Uterus (tissue), 3 donors: ENCODE measurements at regions not wholly inside any gene's neighbourhood (a gene's known extent, or its start where the extent isn't known, plus 50 kb on each side); places are given as distances from the start of the nearest gene placed in this dataset.

Experiments used
- DNase-seq, 2 donors: peaks; one replicate each; pipeline ENCODE4 v3.0.0-alpha.2; 2019 to 2020
- H3K27ac ChIP-seq, 2 donors: fragments of 200-600 bp; sonication (generic); 1 replicate in 1 of 2; 2 replicates in 1 of 2; pipeline ENCODE4 v1.5.1; 2016 to 2018
- H3K27me3 ChIP-seq, 2 donors: fragments of 200-600 bp; sonication (generic); one replicate each; pipeline ENCODE4 v1.5.1; 2018 to 2019; ENCODE audit warnings: control low read depth in 1 of 2
- H3K36me3 ChIP-seq, 2 donors: fragments of 200-600 bp; sonication (generic); one replicate each; pipeline ENCODE4 v1.5.1; 2019; ENCODE audit warnings: control low read depth in 1 of 2
- H3K4me1 ChIP-seq, 2 donors: fragments of 200-600 bp; sonication (generic); one replicate each; pipeline ENCODE4 v1.5.1; 2018 to 2019; ENCODE audit warnings: control low read depth in 1 of 2
- H3K4me3 ChIP-seq, 2 donors: fragments of 200-600 bp; sonication (generic); 1 replicate in 1 of 2; 2 replicates in 1 of 2; pipeline ENCODE4 v1.5.1; 2018 to 2019; ENCODE audit warnings: mild to moderate bottlenecking in 1 of 2
- H3K9me3 ChIP-seq, 2 donors: fragments of 200-600 bp; sonication (generic); one replicate each; pipeline ENCODE4 v1.5.1; 2019; ENCODE audit warnings: control low read depth in 1 of 2
- POLR2A ChIP-seq, 2 donors: fragments of 450-650 bp; IDR thresholded peaks; one replicate each; pipeline ENCODE4 v1.6.1; 2016; ENCODE audit warnings: antibody characterized with exemption in 2 of 2, mild to moderate bottlenecking in 1 of 2, moderate library complexity in 1 of 2
- intact Hi-C: fragments of 100-400 bp; cut with DNase I; formaldehyde crosslinking; loops from one replicate; pipeline ENCODE4 v1.15.1; 2023; ENCODE audit warnings: low total_unique reads
- TF ChIP-seq, protein P1 (sequence below), 4 experiments: fragments of 200-600 bp in 2 of 4; fragments of 450-650 bp in 2 of 4; sonication (generic) in 2 of 4; IDR thresholded peaks; one replicate each; pipeline ENCODE4 v1.5.1; 2016 to 2019; ENCODE audit warnings: antibody characterized with exemption in 4 of 4, mild to moderate bottlenecking in 2 of 4, moderate library complexity in 1 of 4
- donor health status: DM: yes; HTN: yes; CAD: no.

DNA sequence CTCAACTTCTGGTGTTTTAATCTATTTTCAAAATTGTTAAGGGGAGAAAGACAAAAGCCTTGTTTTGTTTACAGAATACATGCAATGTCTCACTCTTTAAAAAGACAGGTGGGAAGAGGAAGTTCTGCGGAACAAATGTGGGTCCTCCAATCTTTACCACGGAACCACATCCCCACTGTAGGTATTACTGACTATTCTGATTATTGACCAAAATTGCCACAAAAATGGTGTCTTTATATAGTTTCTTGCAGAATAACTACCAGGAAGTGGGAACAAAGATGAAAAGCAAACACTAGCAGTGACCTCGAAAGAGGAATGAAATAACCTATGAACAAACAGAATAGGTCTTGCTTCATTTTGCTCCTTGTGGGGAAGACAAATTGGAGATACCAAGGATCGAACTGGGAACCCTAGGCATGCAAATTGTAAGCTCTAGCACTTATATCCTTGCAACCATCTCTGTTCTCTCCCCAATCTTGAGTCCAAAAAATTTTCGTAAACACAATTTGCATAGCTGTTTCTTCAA is 106.7 kb downstream of the GPX5 start:
- peaks cover 0 to 21% of the 10 kb centered on the region in 2 donors for H3K27me3 ChIP-seq
- no peak overlapping the region for H3K27ac ChIP-seq
- no peaks in the 10 kb centered on the region for H3K36me3 ChIP-seq
- intact Hi-C loops: no loop called here
- DNase-seq: no peak
- no peaks in the 10 kb centered on the region for H3K9me3 ChIP-seq
- H3K4me3 ChIP-seq: no peak overlapping the region
- no peaks in the 10 kb centered on the region for H3K4me1 ChIP-seq
- no peak for TF ChIP-seq POLR2A (IDR thresholded peaks at IDR 0.05)
- TF ChIP-seq, protein P1, sequence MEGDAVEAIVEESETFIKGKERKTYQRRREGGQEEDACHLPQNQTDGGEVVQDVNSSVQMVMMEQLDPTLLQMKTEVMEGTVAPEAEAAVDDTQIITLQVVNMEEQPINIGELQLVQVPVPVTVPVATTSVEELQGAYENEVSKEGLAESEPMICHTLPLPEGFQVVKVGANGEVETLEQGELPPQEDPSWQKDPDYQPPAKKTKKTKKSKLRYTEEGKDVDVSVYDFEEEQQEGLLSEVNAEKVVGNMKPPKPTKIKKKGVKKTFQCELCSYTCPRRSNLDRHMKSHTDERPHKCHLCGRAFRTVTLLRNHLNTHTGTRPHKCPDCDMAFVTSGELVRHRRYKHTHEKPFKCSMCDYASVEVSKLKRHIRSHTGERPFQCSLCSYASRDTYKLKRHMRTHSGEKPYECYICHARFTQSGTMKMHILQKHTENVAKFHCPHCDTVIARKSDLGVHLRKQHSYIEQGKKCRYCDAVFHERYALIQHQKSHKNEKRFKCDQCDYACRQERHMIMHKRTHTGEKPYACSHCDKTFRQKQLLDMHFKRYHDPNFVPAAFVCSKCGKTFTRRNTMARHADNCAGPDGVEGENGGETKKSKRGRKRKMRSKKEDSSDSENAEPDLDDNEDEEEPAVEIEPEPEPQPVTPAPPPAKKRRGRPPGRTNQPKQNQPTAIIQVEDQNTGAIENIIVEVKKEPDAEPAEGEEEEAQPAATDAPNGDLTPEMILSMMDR (IDR thresholded peaks at IDR 0.05): no peak

DNA sequence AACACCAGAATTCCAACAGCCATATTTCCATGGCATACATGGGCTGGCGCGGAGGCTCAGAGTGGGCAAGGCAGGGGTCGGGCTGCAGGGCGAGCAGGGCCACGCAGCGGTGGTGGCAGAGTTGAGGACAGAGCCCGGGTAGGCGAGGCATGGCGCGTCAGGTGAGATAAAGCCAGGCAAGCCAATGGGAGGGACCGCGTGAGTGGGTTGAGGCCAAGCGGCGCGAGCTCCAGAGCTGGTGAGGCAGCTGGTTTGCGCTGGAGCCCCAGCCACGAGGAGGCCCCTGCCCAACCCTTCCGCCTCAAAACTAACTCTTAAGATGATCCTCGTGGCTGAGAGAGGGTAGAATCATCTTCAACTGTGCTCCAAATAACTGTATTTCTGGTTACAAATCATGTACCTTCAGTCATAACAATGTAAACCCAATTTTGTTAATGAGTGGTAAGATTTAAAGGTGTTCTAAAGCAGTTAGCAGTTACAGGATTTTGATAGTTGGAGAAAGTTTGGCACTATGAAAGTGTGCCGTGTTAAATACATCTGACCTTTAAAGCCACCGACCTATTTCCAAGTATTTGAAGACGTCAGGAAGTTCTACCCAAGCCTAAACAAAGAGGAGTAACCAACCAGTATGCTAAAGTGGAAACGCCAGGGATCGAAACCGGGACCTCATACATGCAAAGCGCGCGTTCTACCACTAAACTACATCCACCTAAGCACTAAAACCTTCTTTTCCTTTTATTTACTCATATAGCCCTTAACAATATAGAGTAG is 107.9 kb downstream of the GPX5 start:
- Histone ChIP-seq H3K4me1 (no peaks in the 10 kb centered on the region), H3K27me3 (peaks cover 0 to 24% of the 10 kb centered on the region in 2 donors), H3K36me3 (no peaks in the 10 kb centered on the region), H3K4me3 (no peak overlapping the region), H3K9me3 (no peaks in the 10 kb centered on the region), H3K27ac (no peak overlapping the region)
- intact Hi-C loops: no loop called here
- TF ChIP-seq, protein P1 (IDR thresholded peaks at IDR 0.05): no peak
- no peak for DNase-seq

DNA sequence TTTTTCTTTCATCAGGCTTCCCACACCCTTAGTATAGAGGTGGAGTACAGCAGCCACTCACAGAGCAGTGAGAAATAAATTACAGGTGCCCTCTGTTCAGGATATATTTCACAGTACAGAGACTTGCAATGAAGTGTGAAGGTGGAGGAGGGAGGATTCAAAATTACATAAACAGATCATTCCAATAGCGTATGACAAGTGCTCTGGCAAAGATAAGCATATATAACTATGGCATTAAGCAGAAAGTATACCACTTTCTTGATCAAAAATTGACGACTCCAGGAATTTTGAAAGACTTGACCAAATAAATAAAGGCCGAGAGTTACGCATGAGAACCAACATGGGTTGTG is 108.7 kb downstream of the GPX5 start:
- intact Hi-C loops: no loop called here

DNA sequence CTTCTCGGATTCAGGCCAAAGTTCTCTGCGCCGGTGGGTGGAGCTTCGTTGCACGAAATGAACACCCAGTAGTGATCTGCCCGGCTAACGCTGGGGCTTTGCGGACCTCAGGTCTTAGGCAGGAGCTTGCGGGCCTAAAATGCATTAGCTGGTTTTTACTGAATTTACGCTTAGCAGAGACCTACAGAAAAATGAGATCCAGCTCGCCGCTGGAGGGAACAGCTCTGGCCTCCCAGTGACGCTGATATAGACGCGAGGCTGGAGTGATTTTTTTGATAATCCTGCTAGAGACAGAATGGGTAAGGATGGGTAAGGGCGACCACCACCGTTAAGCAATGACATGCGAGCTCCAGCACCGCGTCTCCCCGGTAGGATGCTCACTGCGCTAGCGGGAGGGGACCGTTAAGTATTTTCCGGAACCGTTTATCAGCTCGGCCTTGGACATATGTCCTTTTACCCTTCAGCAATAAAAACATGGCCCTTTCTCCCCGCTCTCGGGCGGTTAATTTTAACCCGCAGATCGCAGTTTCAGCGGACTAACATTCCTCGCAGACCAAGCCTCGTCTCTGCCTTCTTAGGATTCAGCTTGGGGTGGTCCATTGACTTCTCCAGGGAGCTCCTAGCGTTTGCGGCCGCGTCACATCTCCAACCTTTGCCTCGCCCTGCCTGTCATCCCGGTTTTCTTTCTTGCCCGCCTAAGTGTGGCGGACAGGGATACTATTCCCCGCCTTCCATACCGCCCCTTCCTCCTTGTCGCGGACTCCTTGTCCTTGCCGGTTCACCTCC is 109.3 kb downstream of the GPX5 start:
- intact Hi-C loops: no loop called here

More for the DNA sequence above, 108.7 kb downstream of the GPX5 start:
- Histone ChIP-seq H3K27ac (no peak overlapping the region), H3K27me3 (peaks cover 0 to 24% of the 10 kb centered on the region in 2 donors), H3K4me3 (peak overlapping the region in 1 of 2 donors; percentile 14), H3K4me1 (no peaks in the 10 kb centered on the region), H3K9me3 (no peaks in the 10 kb centered on the region), H3K36me3 (no peaks in the 10 kb centered on the region)
- TF ChIP-seq, protein P1 (IDR thresholded peaks at IDR 0.05): no peak
- TF ChIP-seq POLR2A (IDR thresholded peaks at IDR 0.05): no peak
- DNase-seq: no peak

More for the DNA sequence above, 109.3 kb downstream of the GPX5 start:
- Histone ChIP-seq H3K27me3 (peaks cover 0 to 24% of the 10 kb centered on the region in 2 donors), H3K4me3 (peak overlapping the region in 1 of 2 donors; percentile 14), H3K4me1 (no peaks in the 10 kb centered on the region), H3K36me3 (no peaks in the 10 kb centered on the region), H3K9me3 (no peaks in the 10 kb centered on the region), H3K27ac (no peak overlapping the region)
- DNase-seq: no peak
- no peak for TF ChIP-seq POLR2A (IDR thresholded peaks at IDR 0.05)
- TF ChIP-seq, protein P1 (IDR thresholded peaks at IDR 0.05): no peak
